Stimulated activated CD8-positive, alpha-beta memory T cell treated with anti-CD3 and anti-CD28 coated beads, Interleukin-2, amount 100 ng/mL, for 48 hours (primary cell): ENCODE measurements at regions not wholly inside any gene's neighbourhood (a gene's known extent, or its start where the extent isn't known, plus 50 kb on each side); places are given as distances from the start of the nearest gene placed in this dataset.
"Not testable (repeated sequence)": the region's sequence is repeated elsewhere in the genome, so short reads cannot be mapped to it uniquely, and the experiment has no call there.

Experiments used
- DNase-seq, 2 donors: peaks; one replicate each; pipeline ENCODE4 v3.0.0-alpha.2; 2020; ENCODE audit warnings: low read depth in 2 of 2

DNA sequence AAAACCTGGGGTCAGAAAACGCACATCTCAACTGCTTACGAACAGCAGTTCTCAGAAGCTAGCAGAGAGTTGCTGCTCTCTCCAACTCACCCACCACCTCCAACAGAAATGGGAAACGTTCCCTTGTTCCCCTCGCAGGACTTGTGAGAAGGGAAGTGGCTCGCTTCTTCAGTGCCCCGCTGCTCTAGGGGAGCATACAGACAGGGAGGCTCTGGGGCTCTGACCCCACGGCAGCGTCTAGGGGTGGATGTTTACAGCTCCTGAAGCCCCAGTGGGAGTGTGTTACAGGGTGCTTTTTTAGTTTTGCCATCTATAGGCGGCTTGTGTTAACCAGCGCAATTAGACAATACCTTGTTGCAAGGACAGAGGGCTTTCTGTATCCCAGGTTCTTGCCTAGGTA is 267.7 kb upstream of the ACTBL2 start:
- no peak for DNase-seq

GRCh38 chr5:57749396-57749795 is 266.8 kb upstream of the ACTBL2 start:
- no peak for DNase-seq

GRCh38 chr5:57745700-57746651 is 263.4 kb upstream of the ACTBL2 start:
- no peak for DNase-seq

GRCh38 chr5:57745029-57745428 is 262.4 kb upstream of the ACTBL2 start:
- no peak for DNase-seq

DNA sequence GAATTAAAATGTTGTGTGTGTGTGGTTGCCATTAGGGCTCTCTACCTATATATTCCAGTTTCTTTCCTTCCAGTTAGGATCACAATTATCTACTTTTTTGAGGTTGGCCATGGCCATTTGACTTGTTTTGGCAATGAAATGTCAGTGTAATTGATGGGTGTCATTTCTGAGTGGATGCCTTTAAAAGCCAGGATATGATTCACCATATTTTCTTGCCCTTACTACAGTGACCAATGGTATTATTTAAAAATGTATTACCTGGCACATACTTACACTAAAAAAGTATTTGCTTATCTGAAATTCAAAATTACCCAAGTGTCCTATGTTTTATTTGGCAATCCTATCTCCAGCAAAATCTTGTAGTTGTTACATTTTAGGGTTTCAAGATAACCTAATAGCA is 258.7 kb upstream of the ACTBL2 start:
- no peak for DNase-seq

- DNase-seq = no peak
Measured at GRCh38 chr5:57738787-57739186, 256.2 kb upstream of the ACTBL2 start.

- no peak for DNase-seq
Measured at GRCh38 chr5:57738301-57738700, 255.7 kb upstream of the ACTBL2 start.

- DNase-seq = no peak
Measured at GRCh38 chr5:57736716-57737115, 254.1 kb upstream of the ACTBL2 start.

GRCh38 chr5:57735279-57736153 is 252.9 kb upstream of the ACTBL2 start:
- DNase-seq = not testable (repeated sequence)

- no peak for DNase-seq
Measured at GRCh38 chr5:57734296-57734695, 251.7 kb upstream of the ACTBL2 start.

- DNase-seq = no peak
Measured at GRCh38 chr5:57727591-57727990, 245.0 kb upstream of the ACTBL2 start.

DNA sequence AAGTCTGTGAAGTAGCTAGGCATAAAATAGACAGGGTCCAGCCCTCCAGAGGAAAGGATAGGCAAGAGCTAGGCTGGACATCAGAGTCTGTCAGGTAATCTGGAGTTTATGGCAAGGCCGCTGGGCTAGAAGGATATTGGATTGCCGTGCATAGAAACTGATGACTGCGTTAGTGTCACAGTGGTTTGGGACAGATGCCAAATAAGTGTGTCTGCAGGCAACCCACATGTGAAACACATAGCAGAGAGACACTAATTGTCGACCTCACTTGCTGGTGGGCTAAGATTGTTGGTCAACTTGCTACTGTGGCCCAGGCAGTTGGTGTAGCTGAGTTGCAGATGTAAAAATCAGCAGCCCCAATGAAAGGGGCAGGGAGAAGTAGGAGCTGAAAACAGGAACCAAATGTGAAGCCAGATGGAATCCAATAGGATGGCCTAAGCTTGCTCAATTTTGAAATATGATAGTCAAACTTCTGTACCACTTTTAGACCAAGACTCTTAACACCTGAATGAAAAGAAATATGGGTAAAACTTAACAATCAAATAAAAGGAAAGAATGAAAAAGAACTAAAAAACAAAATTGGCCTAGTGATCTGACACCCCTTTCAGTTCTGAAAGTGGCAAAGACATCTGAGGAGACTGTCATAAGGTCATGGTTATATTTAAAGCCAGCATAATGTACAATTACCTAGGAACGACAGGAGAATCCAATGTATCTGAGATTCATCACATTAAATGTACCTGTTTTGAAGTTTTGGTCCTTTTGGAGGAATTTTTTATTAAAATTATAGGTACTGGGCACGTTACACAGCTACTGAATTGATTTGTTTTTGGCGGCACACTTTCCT is 243.3 kb upstream of the ACTBL2 start:
- no peak for DNase-seq

- no peak for DNase-seq
Measured at GRCh38 chr5:57724836-57725235, 242.2 kb upstream of the ACTBL2 start.

DNA sequence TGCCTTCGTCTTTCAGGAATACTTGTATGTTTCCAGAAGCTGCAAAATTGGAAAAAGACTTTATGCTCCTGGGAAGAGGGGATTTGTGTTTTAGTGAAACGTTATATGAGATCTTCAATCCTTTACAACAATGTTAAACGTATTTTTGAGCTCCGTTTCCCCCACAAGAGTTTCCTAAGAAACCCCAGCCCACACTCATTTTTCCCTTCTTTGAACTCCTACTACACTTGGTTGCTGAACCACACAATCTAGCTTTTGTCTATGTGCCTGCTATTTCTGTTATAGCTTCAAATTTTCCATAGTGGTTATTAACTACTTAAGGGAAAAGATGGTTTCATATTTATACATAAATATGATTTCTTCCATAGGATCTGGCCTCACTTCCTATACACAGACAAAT is 238.6 kb upstream of the ACTBL2 start:
- DNase-seq = no peak

- DNase-seq = no peak
Measured at GRCh38 chr5:57720656-57721055, 238.0 kb upstream of the ACTBL2 start.

GRCh38 chr5:57719216-57719615 is 236.6 kb upstream of the ACTBL2 start:
- no peak for DNase-seq

DNA sequence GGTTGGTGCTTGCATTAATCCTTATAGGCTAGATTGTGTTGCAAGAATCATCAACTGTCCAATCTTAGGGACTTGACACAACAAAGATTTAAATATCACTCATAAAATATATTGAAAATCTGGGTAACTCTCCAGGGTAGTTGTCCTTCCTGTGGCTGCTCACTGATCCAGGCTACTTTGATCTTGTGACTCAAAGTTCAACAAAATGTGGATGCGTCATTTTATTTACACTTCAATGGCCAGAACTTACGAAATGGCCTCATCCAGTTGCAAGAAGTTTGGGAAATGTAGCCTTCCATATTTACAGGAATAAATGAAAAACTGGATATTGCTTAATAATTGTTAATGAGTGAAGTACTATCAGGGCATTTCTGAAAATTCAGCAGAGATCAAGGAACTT is 235.5 kb upstream of the ACTBL2 start:
- no peak for DNase-seq

DNA sequence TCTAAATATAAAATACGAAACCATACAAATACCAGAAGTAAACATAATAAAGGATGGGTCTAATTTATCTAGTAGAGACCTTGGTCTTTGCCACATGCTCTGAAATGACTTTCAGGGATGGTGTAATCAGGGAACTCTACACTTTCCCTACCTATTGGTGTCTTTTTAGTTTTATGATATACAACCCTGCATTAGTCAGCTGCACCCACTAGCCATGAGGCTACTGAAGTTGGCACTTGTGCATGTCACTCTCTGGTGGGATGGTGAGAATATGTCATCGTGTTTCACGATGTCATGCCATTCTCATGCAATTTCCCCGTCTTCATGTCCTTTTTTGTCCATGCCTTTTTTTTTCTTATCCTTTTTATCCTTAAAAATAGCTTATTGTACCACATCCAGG is 234.9 kb upstream of the ACTBL2 start:
- DNase-seq = no peak

- DNase-seq = no peak
Measured at GRCh38 chr5:57716661-57717060, 234.1 kb upstream of the ACTBL2 start.

DNA sequence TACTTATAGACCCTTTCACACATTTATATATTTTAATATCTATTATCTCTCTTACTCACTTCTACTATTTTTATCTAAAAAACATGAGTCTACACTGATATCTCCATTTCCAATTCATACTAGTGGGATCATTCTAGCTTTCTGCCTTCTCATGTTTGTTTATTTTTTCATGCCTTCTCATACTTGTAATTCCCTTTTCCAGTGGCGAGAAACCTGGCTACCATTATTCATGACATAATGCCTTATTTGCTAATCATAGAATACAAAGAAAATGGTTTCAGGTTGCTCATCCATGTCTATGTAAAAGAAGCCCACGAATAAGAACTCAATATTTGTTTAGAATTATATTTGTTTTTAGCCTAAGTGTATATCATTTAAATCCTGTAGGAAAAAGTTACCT is 232.7 kb upstream of the ACTBL2 start:
- no peak for DNase-seq

DNA sequence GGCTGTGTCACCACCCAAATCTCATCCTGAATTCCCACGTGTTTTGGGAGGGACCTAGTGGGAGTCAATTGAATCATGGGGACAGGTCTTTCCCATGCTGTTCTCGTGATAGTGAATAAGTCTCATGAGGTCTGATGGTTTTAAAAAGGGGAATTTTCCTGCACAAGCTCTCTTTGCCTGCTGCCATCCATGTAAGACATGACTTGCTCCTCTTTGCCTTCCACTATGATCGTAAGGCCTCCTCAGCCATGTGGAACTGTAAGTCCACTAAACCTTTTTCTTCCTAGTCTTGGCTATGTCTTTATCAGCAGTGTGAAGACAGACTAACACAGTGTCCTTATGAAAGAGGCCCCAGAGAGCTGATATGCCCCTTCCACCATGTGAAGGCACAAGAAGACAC is 230.9 kb upstream of the ACTBL2 start:
- not testable (repeated sequence) for DNase-seq

DNA sequence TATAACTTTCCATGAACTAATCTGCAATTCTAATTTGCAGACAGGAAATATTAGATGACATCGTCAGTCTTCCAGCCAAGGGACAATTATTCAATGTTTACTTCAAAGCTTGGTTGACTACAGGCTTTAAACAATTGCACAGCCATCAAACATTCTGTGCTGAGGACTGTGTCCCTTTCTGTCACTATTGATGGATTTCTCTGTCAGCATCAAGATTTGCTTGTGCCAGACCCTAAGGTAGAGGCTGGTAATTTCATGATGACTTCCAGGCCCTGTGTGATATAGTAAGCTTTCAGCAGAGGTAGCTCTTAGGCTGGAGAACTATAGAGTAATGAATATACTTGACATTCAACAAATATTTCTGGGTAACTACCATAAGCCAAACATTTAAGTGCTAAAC is 229.3 kb upstream of the ACTBL2 start:
- DNase-seq = no peak
